RWPE2 (cell line): ENCODE measurements at regions not wholly inside any gene's neighbourhood (a gene's known extent, or its start where the extent isn't known, plus 50 kb on each side); places are given as distances from the start of the nearest gene placed in this dataset.
"Not testable (repeated sequence)": the region's sequence is repeated elsewhere in the genome, so short reads cannot be mapped to it uniquely, and the experiment has no call there.

Source experiments
- ATAC-seq: fragments of 200-7000 bp; cut with Tn5 transposase; 3 replicates; pipeline ENCODE4 v1.9.1; 2021; ENCODE audit warnings: low read depth
- DNase-seq: peaks from one replicate; pipeline ENCODE4 v3.0.0-alpha.2; 2020; ENCODE audit warnings: low spot score
- H3K27ac ChIP-seq: fragments of 450-650 bp; 2 replicates; pipeline ENCODE4 v1.5.1; 2017; ENCODE audit warnings: mild to moderate bottlenecking; ENCODE audit not compliant: poor library complexity, severe bottlenecking
- H3K27me3 ChIP-seq: fragments of 250-450 bp; sonication (Bioruptor Pico); 2 replicates; pipeline ENCODE4 v1.5.1; 2021; ENCODE audit warnings: mild to moderate bottlenecking, moderate library complexity; ENCODE audit not compliant: insufficient read depth, poor library complexity, severe bottlenecking
- H3K36me3 ChIP-seq: fragments of 250-450 bp; sonication (Bioruptor Pico); 2 replicates; pipeline ENCODE4 v1.5.1; 2020; ENCODE audit warnings: low read depth, mild to moderate bottlenecking, moderate library complexity
- H3K4me1 ChIP-seq: fragments of 250-450 bp; sonication (Bioruptor Pico); 2 replicates; pipeline ENCODE4 v1.5.1; 2021; ENCODE audit warnings: mild to moderate bottlenecking, moderate library complexity; ENCODE audit not compliant: insufficient read depth, poor library complexity, severe bottlenecking
- H3K4me3 ChIP-seq: fragments of 250-450 bp; sonication (Bioruptor Pico); 2 replicates; pipeline ENCODE4 v1.5.1; 2021; ENCODE audit warnings: mild to moderate bottlenecking, moderate library complexity; ENCODE audit not compliant: severe bottlenecking
- H3K9me3 ChIP-seq: fragments of 250-450 bp; sonication (Bioruptor Pico); 2 replicates; pipeline ENCODE4 v1.5.1; 2021; ENCODE audit warnings: mild to moderate bottlenecking, moderate library complexity; ENCODE audit not compliant: severe bottlenecking
- CTCF ChIP-seq: fragments of 450-650 bp; IDR thresholded peaks from one replicate; pipeline ENCODE4 v1.5.1; 2017; ENCODE audit warnings: mild to moderate bottlenecking, moderate library complexity; ENCODE audit not compliant: poor library complexity, severe bottlenecking

DNA sequence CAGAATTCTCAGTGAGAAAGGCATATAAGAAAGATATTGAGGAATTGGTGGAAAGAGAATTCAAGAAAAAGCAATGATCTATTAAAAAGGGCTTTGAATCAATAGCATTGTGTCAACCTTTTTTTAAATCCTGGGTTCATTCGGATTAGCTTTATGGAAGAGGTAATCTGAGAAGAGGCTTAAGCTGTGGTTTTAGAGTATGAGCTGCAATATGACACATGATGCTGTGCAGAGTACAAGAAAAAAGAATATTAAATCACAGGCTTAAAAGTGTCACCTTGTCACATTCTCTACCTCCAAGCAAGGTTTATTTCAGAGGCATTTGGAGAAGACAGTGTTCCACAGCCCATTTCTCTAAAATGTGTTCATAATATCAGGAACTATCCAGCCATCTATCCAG, 128.9 kb downstream of the RTP4 start:
- Histone ChIP-seq H3K36me3 (no peaks in the 10 kb centered on the region), H3K4me3 (no peak overlapping the region), H3K27ac (no peak overlapping the region), H3K9me3 (no peaks in the 10 kb centered on the region), H3K27me3 (peaks cover 16% of the 10 kb centered on the region), H3K4me1 (no peaks in the 10 kb centered on the region)
- ATAC-seq (no peak), DNase-seq (no peak)
- TF ChIP-seq CTCF = no peak

DNA sequence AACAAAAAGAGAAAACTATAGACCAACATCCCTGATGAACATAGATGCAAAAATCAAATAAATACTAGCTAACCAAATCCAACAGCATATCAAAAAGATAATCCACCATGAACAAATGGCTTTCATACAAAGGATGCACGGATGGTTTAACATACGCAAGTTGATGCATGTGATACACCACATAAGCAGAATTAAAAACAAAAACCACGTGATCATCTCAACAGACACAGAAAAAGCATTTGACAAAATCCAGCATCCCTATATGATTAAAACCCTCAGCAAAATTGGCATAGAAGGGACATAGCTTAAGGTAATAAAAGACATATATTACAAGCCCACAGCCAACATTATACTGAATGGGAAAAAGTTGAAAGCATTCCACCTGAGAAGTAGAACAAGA, 125.9 kb downstream of the RTP4 start:
- not testable (repeated sequence) for ATAC-seq, H3K27ac ChIP-seq, DNase-seq, H3K4me3 ChIP-seq, H3K4me1 ChIP-seq, H3K36me3 ChIP-seq, H3K9me3 ChIP-seq
- peaks cover 12% of the 10 kb centered on the region for H3K27me3 ChIP-seq

- Histone ChIP-seq H3K27ac (no peak overlapping the region), H3K36me3 (no peaks in the 10 kb centered on the region), H3K4me3 (no peak overlapping the region), H3K9me3 (no peaks in the 10 kb centered on the region), H3K27me3 (peaks cover 3% of the 10 kb centered on the region), H3K4me1 (no peaks in the 10 kb centered on the region)
- DNase-seq (no peak), ATAC-seq (no peak)
- no peak for TF ChIP-seq CTCF
These were observed 123.2 kb downstream of the RTP4 start for GRCh38 chr3:187491371-187491770.

GRCh38 chr3:187490366-187490765, 122.2 kb downstream of the RTP4 start:
- no peaks in the 10 kb centered on the region for H3K36me3 ChIP-seq
- H3K27me3 ChIP-seq = peaks cover 3% of the 10 kb centered on the region
- DNase-seq = no peak
- no peak for TF ChIP-seq CTCF
- H3K27ac ChIP-seq = no peak overlapping the region
- no peak for ATAC-seq
- no peaks in the 10 kb centered on the region for H3K9me3 ChIP-seq
- no peak overlapping the region for H3K4me3 ChIP-seq
- H3K4me1 ChIP-seq = no peaks in the 10 kb centered on the region

- H3K9me3 ChIP-seq = no peaks in the 10 kb centered on the region
- H3K36me3 ChIP-seq = no peaks in the 10 kb centered on the region
- TF ChIP-seq CTCF = no peak
- ATAC-seq = no peak
- H3K4me1 ChIP-seq = no peaks in the 10 kb centered on the region
- peaks cover 3% of the 10 kb centered on the region for H3K27me3 ChIP-seq
- no peak for DNase-seq
- H3K4me3 ChIP-seq = no peak overlapping the region
- H3K27ac ChIP-seq = no peak overlapping the region
These were observed 116.5 kb downstream of the RTP4 start for GRCh38 chr3:187484547-187485295.
